ENCODE measurements at regions not wholly inside any gene's neighbourhood (a gene's known extent, or its start where the extent isn't known, plus 50 kb on each side); places are given as distances from the start of the nearest gene placed in this dataset.

DNA sequence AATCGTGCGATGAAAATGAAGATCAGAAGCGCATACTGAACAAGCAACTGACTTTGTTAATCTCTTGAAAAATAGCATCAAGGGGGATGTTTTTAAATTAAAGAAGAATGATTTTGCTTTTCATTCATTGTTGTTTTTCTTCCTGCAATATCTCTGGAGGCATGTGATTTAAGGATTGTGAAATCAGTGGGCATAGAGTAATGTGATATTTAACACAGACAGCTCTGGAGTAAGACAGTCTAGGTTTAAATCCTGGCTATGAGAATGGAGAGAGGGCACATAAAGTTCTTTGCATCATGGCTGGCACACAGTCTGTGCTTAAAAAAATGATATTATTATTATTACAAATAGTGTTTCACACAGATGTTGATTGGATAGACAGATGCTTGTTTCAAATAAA is 243.1 kb upstream of the NBEA start:
- no peak overlapping the region for H3K4me2 ChIP-seq (ENCODE audit: low read length)
- H3K4me1 ChIP-seq (ENCODE audit: low read length) = no peaks in the 10 kb centered on the region
- no peak overlapping the region for H2AFZ ChIP-seq (ENCODE audit: low read depth, low read length)
- H3K79me2 ChIP-seq (ENCODE audit: low read length) = no peaks in the 10 kb centered on the region
- H3K27me3 ChIP-seq (ENCODE audit: low read depth, low read length) = no peaks in the 10 kb centered on the region
- H3K27ac ChIP-seq (ENCODE audit: low read length) = no peak overlapping the region
- TF ChIP-seq CTCF (IDR thresholded peaks at IDR 0.05; ENCODE audit: low read depth, low read length) = no peak
- H3K9me3 ChIP-seq (ENCODE audit: insufficient read depth, low read length) = no peaks in the 10 kb centered on the region
- H4K20me1 ChIP-seq (ENCODE audit: insufficient read depth, low read length) = no peaks in the 10 kb centered on the region
- no peaks in the 10 kb centered on the region for H3K36me3 ChIP-seq (replicated peaks; ENCODE audit: low read depth, low read length)
- no peak overlapping the region for H3K4me3 ChIP-seq (ENCODE audit: low read length)
- H3K9ac ChIP-seq (ENCODE audit: low read length) = no peak overlapping the region

DNA sequence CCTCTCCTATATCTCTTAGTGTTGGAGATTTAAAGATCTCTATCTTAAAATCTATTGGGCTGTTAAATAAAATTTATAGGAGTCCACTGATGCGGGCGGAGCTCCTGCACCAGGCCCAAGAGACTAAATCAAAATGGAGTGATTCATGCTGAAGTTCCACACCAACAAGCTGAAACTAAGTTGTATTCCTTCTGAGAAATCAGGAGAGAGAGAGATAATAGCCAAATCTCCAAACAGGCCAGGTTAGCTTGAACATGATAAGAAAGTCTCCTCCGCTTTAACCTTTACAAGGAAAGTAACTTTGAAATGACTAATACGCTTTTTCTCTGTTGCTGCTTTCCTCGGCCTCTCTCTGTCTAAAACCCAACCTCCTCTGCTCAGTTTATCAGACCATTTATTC is 241.9 kb upstream of the NBEA start:
- Histone ChIP-seq H3K27ac (ENCODE audit: low read length) (no peak overlapping the region), H4K20me1 (ENCODE audit: insufficient read depth, low read length) (no peaks in the 10 kb centered on the region), H3K4me1 (ENCODE audit: low read length) (no peaks in the 10 kb centered on the region), H3K9me3 (ENCODE audit: insufficient read depth, low read length) (no peaks in the 10 kb centered on the region), H3K4me2 (ENCODE audit: low read length) (no peak overlapping the region), H3K9ac (ENCODE audit: low read length) (no peak overlapping the region), H3K27me3 (ENCODE audit: low read depth, low read length) (no peaks in the 10 kb centered on the region), H2AFZ (ENCODE audit: low read depth, low read length) (no peak overlapping the region), H3K79me2 (ENCODE audit: low read length) (no peaks in the 10 kb centered on the region), H3K4me3 (ENCODE audit: low read length) (no peak overlapping the region), H3K36me3 (replicated peaks; ENCODE audit: low read depth, low read length) (no peaks in the 10 kb centered on the region)
- TF ChIP-seq CTCF (IDR thresholded peaks at IDR 0.05; ENCODE audit: low read depth, low read length) (no peak), EZH2phosphoT487 (IDR thresholded peaks at IDR 0.05; ENCODE audit: low read depth) (no peak)

GRCh38 chr13:34701919-34702318 is 240.2 kb upstream of the NBEA start:
- Histone ChIP-seq H3K27me3 (ENCODE audit: low read depth, low read length) (no peaks in the 10 kb centered on the region), H3K4me2 (ENCODE audit: low read length) (no peak overlapping the region), H3K4me3 (ENCODE audit: low read length) (no peak overlapping the region), H4K20me1 (ENCODE audit: insufficient read depth, low read length) (no peaks in the 10 kb centered on the region), H2AFZ (ENCODE audit: low read depth, low read length) (no peak overlapping the region), H3K4me1 (ENCODE audit: low read length) (no peaks in the 10 kb centered on the region), H3K27ac (ENCODE audit: low read length) (no peak overlapping the region), H3K36me3 (replicated peaks; ENCODE audit: low read depth, low read length) (no peaks in the 10 kb centered on the region), H3K79me2 (ENCODE audit: low read length) (no peaks in the 10 kb centered on the region), H3K9ac (ENCODE audit: low read length) (no peak overlapping the region), H3K9me3 (ENCODE audit: insufficient read depth, low read length) (no peaks in the 10 kb centered on the region)
- no peak for TF ChIP-seq EZH2phosphoT487 (IDR thresholded peaks at IDR 0.05; ENCODE audit: low read depth)
- no peak for TF ChIP-seq CTCF (IDR thresholded peaks at IDR 0.05; ENCODE audit: low read depth, low read length)

DNA sequence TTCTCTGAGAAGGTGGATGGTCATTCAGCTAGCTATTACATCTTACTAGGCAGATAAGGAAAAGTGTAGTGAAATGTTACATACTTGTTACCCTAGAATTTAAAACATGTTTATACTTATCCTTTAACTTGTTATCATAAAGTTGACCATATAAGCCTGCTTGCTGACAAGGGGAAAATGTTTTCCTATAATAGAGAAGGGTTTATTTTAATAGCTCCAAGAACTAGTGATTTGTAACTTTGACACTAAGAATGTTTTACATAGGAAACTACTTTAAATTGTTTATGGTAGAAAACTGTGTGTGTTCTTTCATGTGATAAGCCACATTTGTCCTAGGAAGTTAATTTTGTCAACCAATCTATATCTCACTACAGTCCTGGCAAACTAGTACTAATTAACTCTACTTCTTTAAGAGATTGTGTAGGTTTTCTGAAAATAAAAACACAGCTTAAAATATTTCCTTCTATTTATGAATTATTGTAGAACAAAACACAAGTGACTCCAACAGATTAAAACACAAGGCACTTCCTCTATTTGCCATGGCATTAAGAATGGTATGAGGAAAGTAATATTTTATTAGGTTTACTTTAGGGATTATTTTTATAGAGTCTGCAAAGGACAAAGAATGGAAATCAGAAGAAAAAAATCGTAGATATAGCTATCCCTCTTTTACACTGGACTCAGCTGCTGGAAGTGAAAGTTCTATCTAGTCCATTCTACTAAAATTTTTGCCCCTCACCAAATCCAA is 233.3 kb upstream of the NBEA start:
- H3K4me1 ChIP-seq (ENCODE audit: low read length) = no peaks in the 10 kb centered on the region
- H3K4me2 ChIP-seq (ENCODE audit: low read length) = no peak overlapping the region
- no peak overlapping the region for H3K4me3 ChIP-seq (ENCODE audit: low read length)
- H3K9ac ChIP-seq (ENCODE audit: low read length) = no peak overlapping the region
- H3K27ac ChIP-seq (ENCODE audit: low read length) = no peak overlapping the region
- no peaks in the 10 kb centered on the region for H4K20me1 ChIP-seq (ENCODE audit: insufficient read depth, low read length)
- H3K36me3 ChIP-seq (replicated peaks; ENCODE audit: low read depth, low read length) = no peaks in the 10 kb centered on the region
- H2AFZ ChIP-seq (ENCODE audit: low read depth, low read length) = no peak overlapping the region
- TF ChIP-seq CTCF (IDR thresholded peaks at IDR 0.05; ENCODE audit: low read depth, low read length) = no peak
- TF ChIP-seq EZH2phosphoT487 (IDR thresholded peaks at IDR 0.05; ENCODE audit: low read depth) = no peak
- no peaks in the 10 kb centered on the region for H3K79me2 ChIP-seq (ENCODE audit: low read length)
- no peaks in the 10 kb centered on the region for H3K27me3 ChIP-seq (ENCODE audit: low read depth, low read length)
- no peaks in the 10 kb centered on the region for H3K9me3 ChIP-seq (ENCODE audit: insufficient read depth, low read length)

All from OCI-LY3 (cell line).